ENCODE measurements at regions not wholly inside any gene's neighbourhood (a gene's known extent, or its start where the extent isn't known, plus 50 kb on each side); places are given as distances from the start of the nearest gene placed in this dataset.
"Not testable (repeated sequence)": the region's sequence is repeated elsewhere in the genome, so short reads cannot be mapped to it uniquely, and the experiment has no call there.

DNA sequence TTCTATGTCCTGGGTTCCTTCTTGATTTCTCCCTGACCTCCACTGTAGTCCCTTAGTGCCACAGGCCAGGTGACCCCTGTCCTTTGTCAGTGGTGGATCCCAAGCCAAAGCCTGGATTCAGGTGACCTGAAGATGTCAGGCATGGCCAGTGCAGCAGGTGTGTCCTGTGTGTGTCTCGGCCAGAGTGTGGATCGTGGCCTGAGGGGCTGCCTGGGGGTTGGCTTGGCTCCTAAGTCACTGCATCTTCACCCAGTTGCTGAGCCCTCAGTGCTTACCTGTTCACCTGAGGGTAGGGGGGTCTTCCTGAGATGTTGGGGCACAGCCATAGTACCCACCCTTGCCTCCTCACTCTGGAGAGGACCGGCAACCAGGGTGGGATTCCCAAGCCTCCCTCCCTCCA is 61.8 kb upstream of the PITX1 start:
- Histone ChIP-seq H3K9me3 (no peaks in the 10 kb centered on the region), H3K4me1 (no peaks in the 10 kb centered on the region), H3K4me3 (no peak overlapping the region), H3K27ac (no peak overlapping the region), H3K36me3 (no peaks in the 10 kb centered on the region), H3K27me3 (no peaks in the 10 kb centered on the region)
- in situ Hi-C loops (cut with MboI; ENCODE audit: low sequenced_read_pairs in 4 of 4): no loop called here
- ATAC-seq (no peak), DNase-seq (no peak)
- intact Hi-C loops (cut with DNase I; ENCODE audit: low total_unique reads): no loop called here
- TF ChIP-seq, protein P1, sequence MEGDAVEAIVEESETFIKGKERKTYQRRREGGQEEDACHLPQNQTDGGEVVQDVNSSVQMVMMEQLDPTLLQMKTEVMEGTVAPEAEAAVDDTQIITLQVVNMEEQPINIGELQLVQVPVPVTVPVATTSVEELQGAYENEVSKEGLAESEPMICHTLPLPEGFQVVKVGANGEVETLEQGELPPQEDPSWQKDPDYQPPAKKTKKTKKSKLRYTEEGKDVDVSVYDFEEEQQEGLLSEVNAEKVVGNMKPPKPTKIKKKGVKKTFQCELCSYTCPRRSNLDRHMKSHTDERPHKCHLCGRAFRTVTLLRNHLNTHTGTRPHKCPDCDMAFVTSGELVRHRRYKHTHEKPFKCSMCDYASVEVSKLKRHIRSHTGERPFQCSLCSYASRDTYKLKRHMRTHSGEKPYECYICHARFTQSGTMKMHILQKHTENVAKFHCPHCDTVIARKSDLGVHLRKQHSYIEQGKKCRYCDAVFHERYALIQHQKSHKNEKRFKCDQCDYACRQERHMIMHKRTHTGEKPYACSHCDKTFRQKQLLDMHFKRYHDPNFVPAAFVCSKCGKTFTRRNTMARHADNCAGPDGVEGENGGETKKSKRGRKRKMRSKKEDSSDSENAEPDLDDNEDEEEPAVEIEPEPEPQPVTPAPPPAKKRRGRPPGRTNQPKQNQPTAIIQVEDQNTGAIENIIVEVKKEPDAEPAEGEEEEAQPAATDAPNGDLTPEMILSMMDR (IDR thresholded peaks at IDR 0.05 in 4 of 5, conservative IDR thresholded peaks at IDR 0.05 in 1 of 5): no peak
- no peak for TF ChIP-seq POLR2A (IDR thresholded peaks at IDR 0.05)

DNA sequence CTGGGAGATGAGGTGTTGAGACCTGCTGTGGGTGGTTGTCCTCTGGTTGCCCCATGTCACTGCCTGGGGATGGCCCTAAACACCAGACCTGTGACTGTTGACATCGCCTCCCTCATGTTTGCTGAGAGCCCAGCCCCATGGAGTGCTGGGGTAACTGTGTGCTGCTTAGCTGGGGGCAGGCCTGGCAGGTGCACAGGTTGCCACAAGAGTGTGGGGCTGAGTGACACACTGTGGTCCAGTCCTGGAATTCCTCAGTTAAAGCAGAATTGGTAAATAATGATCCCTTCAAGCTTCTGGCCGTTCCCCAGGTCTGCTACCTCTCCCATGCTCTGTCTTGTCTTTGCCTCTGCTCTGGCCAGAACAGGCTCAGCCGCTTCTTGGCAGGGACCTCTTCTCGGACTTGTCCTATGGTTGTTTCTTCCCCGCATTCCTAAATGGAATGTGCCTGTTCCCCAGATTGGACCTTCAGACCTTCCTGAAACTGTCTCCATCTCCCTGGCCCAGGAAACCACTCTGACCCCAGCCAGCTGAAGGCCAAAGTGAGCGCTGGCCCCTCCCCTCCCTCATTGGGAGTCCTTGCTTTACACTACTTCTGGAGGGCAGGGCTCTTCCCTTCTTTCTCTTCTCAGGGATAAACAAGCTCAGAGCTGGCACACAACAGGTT is 61.2 kb upstream of the PITX1 start:
- no peaks in the 10 kb centered on the region for H3K27me3 ChIP-seq
- in situ Hi-C loops (cut with MboI; ENCODE audit: low sequenced_read_pairs in 4 of 4) (no loop called here), intact Hi-C loops (cut with DNase I; ENCODE audit: low total_unique reads) (no loop called here)
- H3K4me3 ChIP-seq: no peak overlapping the region
- no peak for DNase-seq
- H3K4me1 ChIP-seq: no peaks in the 10 kb centered on the region
- ATAC-seq: no peak
- H3K36me3 ChIP-seq: no peaks in the 10 kb centered on the region
- no peak for TF ChIP-seq POLR2A (IDR thresholded peaks at IDR 0.05)
- TF ChIP-seq, protein P1 (IDR thresholded peaks at IDR 0.05 in 4 of 5, conservative IDR thresholded peaks at IDR 0.05 in 1 of 5): no peak
- H3K27ac ChIP-seq: no peak overlapping the region
- no peaks in the 10 kb centered on the region for H3K9me3 ChIP-seq

DNA sequence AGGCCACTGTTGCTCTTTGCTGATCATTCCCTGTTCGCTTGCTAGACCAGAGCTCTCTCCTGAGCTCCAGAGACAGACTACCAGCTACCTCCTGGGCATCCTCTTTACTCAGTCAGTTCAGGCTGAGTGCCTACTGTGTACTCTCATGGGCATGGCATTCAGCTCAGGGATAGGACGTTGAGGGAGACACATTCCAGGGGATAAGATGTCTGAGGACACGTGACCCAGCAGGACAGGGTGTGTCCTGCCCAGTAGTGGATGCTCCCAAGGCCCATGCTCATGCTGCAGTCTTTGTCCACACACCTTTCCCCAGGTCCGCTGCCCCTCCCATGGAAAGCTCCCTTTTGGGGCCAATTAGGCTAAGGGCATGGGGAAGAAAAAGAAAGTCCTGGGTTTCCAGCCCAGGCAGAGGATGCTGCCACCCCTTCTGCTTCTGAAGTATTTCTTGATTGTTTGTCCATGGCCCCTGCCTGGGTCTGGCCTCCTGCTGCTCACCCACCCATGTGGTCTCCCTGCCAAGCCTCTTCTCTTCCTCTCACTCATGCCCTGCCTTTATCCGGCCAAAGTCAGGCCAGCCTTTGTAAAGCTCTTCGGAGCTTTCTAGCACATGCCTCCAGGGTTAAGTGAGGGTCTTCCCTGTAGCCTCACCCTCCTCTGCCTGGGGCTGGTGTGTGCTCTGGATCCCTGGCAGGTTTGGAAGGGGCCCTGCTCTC is 60.5 kb upstream of the PITX1 start:
- Histone ChIP-seq H3K36me3 (no peaks in the 10 kb centered on the region), H3K27ac (no peak overlapping the region), H3K9me3 (no peaks in the 10 kb centered on the region), H3K4me1 (no peaks in the 10 kb centered on the region), H3K27me3 (no peaks in the 10 kb centered on the region), H3K4me3 (no peak overlapping the region)
- ATAC-seq (peak; percentile 84 to 87), DNase-seq (peak in 1 of 2 donors; percentile 30)
- TF ChIP-seq, protein P1 (IDR thresholded peaks at IDR 0.05 in 4 of 5, conservative IDR thresholded peaks at IDR 0.05 in 1 of 5): no peak
- TF ChIP-seq POLR2A (IDR thresholded peaks at IDR 0.05): no peak
- in situ Hi-C loops (cut with MboI; ENCODE audit: low sequenced_read_pairs in 4 of 4): no loop called here
- intact Hi-C loops (cut with DNase I; ENCODE audit: low total_unique reads): no loop called here

DNA sequence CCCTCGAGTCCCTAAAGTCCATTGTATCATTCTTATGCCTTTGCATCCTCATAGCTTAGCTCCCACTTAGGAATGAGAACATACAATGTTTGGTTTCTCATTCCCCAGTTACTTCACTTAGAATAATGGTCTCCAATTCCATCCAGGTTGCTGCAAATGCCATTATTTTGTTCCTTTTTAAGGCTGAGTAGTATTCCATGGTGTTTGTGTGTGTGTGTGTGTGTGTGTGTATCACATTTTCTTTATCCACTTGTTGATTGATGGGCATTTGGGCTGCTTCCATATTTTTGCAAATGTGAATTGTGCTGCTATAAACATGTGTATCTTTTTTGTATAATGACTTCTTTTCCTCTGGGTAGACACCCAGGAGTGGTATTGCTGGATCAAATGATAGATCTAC is 59.5 kb upstream of the PITX1 start:
- H3K36me3 ChIP-seq; H3K9me3 ChIP-seq; ATAC-seq; H3K27me3 ChIP-seq; H3K27ac ChIP-seq; H3K4me3 ChIP-seq; in situ Hi-C loops (cut with MboI; ENCODE audit: low sequenced_read_pairs in 4 of 4); H3K4me1 ChIP-seq; DNase-seq; intact Hi-C loops (cut with DNase I; ENCODE audit: low total_unique reads): not testable (repeated sequence)

DNA sequence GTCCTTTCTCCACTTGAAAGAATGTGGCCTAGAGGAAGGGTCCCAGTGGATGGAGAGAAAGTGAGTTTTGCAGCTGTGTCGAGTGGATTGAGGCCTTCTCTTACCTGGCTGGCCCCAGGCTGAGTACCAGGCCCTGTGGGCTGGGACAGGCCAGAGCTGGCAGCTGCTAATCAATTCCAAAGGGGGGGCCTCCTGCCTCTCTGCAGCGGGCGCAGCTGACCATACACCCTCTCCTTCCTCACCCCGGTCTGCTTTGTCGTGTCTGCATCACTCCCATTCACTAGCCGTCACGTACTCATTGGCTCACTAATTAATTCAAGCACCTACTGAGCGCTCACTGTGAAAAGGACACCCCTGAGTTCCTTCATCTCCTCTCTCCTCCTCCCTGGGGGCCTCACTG is 58.4 kb upstream of the PITX1 start:
- intact Hi-C loops (cut with DNase I; ENCODE audit: low total_unique reads): no loop called here

More for the DNA sequence above, 58.4 kb upstream of the PITX1 start:
- Histone ChIP-seq H3K4me1 (no peaks in the 10 kb centered on the region), H3K27me3 (no peaks in the 10 kb centered on the region), H3K27ac (no peak overlapping the region), H3K4me3 (no peak overlapping the region), H3K9me3 (no peaks in the 10 kb centered on the region), H3K36me3 (no peaks in the 10 kb centered on the region)
- no peak for ATAC-seq
- in situ Hi-C loops (cut with MboI; ENCODE audit: low sequenced_read_pairs in 4 of 4): no loop called here
- no peak for DNase-seq
- TF ChIP-seq POLR2A (IDR thresholded peaks at IDR 0.05): no peak
- TF ChIP-seq, protein P1 (IDR thresholded peaks at IDR 0.05 in 4 of 5, conservative IDR thresholded peaks at IDR 0.05 in 1 of 5): no peak
